HG03039 (cell line): ENCODE measurements at regions not wholly inside any gene's neighbourhood (a gene's known extent, or its start where the extent isn't known, plus 50 kb on each side); places are given as distances from the start of the nearest gene placed in this dataset.

ENCODE experiments used
- ATAC-seq: cut with Tn5 transposase; IDR thresholded peaks from one replicate; pipeline ENCODE4 v1.9.1; 2021; ENCODE audit warnings: mild to moderate bottlenecking, moderate library complexity; ENCODE audit not compliant: unreplicated experiment

DNA sequence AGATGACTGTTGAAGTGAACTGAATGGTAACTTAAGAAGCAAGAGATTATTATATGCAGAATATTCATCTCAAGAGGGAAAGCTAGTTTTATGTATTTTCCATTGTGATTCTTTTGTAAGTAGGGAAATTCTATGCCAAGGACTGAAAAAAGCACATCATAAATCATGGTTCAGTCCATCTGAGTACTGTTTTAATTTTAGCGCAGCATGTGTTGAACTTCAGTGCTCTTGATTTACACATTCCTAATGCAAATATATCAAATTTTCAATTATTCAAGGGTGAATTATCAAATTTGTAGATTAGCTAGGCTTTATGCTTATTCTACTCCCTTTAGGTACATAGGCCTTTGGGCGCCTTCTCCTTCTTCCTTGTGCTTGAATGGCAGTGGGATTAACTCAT lies 50.3 kb upstream of the TCF12 start:
- ATAC-seq: no peak

DNA sequence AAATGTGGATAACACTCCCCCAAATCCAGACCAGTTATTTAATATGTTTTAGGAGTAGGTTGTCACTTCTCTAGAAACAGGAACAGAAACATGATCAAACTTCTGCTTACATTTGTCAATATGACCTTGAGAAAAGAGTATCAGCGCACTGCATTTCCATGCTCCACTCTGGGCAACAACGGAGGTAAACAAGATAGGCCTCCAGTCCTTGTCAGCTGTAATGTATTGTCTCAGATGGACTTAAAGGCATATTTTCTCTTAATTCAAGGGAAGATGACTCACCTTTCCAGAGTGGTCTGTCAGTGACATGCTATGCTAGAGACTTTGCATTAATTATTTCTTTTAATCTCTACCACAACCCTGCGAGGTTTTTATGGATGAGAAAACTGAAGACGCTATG lies 51.6 kb upstream of the TCF12 start:
- ATAC-seq: no peak

DNA sequence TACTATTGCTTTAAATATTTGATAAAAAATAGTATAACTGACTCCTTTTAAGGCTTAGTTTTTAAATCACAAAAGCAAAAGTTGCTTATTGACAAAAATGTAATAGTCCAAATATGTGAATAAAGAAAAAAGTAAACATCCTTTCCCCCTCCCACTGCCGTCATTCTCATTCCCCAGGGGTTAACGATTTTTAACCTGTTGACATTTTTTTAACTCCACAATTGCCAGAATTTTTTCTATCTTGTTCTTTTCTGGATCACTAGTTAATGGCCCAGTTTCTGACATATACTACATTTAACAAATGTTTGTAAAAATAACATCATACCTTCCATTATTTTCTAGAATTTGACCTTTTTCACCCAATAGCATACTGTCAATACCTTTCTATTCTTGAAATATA lies 60.6 kb upstream of the TCF12 start:
- ATAC-seq: no peak

DNA sequence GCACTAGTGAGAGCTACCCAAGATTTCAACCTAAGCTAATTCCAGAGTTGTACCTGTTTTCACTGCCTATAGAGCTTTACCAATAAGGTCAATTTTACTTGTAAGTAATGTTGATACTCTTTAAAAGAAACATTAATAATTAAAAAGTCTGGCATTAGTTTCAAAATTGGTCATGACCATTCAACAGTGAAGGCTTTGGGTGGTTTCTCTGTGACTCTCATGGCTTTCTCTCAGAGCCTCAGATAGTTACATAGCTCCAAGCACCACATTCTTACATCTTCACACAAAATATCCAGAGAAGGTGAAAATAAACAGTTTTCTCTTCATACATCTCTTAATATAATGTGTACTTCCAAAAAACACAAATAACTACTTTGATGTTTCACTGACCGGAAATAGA lies 61.5 kb upstream of the TCF12 start:
- no peak for ATAC-seq

DNA sequence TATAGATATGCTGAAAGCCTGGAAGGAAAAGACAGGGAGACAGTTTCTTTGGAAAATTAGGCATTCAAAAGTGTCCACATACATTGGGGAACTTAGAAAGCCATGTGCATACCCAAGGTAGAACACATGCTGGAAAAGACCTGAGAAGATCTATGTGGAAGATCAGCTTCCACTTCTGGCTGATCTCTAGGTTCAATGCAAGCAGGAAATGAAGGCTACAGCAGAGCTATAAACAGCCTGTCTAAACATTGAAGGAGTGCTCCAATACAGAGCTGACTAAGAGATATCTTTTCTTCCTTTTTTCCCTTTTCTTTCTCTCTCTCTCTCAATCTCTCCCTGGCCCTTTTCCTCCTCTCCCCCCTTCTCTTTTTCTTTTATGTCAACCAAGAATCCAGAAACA lies 73.6 kb upstream of the TCF12 start:
- ATAC-seq: no peak

DNA sequence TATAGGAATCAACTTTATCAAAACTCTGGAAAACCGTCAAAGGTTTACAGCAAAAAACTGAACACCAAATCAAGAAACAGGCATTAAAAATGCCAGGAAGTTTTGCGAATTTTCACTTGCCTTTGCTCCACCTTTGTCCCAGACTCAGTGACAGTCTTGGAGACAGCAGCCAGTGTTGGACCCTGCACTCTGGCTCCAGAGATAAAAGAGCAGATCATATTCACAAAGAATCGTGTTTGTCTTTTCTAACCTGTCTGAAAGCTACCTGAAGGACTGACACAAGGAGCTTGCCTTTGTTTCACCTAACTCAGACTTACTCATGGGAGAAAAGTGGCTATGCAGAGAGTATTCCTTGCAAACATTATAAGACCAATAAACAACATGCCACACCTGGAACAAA lies 74.0 kb upstream of the TCF12 start:
- no peak for ATAC-seq

DNA sequence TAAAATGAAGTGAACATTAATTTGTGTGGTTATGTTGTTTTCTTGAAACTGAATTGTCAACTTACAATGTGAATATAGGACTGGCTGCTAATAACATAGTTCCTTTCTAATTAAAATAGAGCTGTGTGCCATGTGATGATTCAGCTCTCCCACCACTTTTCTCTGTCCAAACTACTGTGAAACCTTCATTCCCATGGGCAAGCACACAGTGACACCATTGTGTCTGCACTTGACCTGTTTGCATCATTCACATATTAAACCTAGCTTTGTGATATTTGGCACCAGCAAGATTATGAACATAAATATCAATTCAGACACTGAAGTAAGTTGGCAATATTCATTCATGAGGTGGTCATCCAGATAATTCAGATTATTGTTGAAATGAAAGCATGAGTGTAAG lies 78.8 kb upstream of the TCF12 start:
- no peak for ATAC-seq

DNA sequence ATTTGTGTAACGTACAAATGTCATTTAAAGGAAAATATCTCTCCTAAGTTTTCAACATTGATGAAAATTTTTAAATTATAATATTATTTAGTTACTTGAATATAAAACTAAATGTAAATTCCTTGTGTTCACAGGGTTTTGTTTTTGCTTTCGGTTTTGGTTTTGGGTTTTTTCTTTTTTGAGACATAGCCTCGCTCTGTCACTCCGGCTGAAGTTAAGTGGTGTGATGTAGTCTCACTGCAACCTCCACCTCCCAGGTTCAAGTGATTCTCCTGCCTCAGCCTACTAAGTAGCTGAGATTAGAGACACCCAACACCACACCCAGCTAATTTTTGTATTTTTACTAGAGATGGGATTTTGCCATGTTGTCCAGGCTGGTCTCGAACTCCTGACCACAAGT lies 79.3 kb upstream of the TCF12 start:
- ATAC-seq: no peak

DNA sequence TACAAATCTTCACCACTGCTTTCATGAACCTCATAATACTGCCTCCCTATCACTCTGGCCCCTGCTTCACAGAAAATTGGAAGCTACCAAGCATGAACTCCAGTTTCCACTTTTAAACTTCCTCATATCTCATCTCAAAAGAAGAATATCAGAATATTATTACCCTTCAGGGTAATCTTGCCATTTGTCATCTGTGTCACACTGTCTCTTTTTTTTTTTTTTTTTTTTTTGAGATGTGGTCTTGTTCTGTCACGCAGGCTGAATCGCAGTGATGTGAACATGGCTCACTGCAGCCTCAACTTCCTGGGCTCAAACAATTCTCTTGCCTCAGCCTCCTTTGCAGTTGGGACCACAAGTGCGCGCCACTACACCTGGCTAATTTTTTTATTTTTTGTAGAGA lies 80.4 kb upstream of the TCF12 start:
- no peak for ATAC-seq

DNA sequence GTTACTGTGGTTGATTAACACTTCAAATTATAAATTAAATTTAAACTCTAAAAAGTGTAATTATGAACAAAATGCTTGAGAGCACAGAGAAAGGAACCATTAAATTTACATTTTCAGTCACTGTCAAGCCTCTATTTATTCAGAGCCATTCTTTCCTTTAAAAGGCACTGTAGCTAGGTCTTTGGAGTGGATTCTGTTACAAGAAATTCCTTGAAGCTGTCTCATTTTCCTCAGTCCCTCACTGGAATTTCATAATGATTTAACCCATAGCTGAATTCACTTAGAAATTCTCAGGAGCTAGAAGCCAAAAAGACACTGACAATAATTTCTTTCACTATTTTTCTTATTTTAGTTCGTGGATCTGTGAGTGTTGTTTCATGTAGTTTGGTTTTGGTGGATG lies 81.2 kb upstream of the TCF12 start:
- no peak for ATAC-seq

DNA sequence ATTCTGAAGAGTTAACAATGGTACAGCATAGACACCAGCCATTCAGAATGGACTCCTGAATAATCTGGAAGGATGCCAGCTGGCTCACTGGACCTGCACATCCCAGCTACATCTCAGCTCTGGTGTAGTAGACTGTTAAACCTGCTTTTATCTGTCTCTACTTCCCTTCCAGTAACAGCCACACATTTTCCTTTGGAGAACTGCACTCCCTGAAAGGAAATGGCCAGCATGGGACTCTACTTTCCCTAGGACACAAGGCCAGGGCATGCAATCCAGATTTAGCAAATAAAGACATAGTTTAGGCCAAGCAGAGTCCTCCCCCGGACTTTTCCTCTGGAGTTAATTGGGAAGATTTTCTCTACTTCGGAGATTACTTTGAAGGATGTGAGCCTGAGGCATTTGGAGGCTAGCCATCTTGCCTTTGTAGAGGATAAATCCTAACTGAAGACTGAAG lies 82.7 kb upstream of the TCF12 start:
- no peak for ATAC-seq

DNA sequence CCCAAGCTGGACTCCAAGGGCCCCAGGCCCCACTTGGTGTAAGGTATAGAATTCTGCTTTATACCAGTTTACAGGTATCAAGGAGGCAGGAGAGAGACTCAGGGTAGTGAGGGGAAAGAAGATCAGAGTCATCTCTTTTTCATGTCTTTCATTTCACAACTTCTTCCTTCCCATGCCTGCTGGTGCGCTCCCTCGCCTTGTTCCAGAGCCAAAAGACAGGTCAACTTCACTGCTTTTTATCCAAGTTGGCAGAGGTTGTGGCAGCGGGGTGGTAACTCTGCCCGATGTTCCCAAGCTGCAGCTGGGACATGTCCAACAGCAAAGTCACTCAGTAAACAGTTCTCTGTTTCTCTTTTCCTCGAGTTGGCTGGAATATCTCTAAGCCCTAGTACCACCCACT lies 86.3 kb upstream of the TCF12 start:
- no peak for ATAC-seq

DNA sequence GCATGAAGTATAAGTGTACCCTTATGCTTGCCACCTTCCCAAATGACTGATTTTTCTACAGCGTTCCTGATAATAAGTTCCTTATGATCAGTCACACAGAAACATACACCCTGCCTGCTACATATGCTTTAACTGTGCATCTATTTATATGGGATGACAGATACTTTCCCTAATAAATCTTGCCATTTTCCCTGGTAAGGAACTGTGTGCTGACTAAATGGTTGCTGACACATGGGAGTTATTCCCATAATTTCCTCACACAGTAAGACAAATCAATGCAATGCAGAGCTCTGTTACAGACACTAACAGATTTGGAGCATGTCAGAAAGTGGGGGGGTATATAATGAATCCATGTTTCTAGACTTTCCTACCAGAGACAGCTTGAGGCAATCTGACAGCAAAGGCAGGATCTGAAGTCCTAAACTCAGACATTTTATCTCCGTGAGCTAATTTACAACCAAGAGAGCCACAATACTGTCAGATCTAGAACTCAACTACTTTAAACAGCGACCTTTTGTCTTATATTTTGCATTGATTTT lies 86.9 kb upstream of the TCF12 start:
- ATAC-seq: no peak

DNA sequence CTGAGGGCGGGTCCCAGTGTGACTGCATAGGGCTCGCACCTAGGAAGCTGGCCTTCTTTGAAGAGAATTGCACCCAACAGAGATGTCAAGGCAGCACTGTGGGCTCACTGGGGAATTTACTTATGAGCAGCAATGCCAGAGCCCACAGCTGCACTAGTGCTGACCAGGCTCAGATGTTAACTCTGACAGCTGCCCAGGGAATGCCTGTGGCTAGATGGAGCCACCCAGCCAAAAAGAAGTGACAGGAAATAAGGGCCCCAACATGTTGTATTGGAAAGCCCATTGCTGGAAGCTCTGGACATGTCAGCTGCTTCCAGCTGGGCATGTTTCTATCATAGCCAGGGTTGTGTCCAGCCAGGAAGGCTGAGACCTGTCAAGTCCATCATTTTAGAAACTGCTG lies 90.9 kb upstream of the ZNF280D start:
- no peak for ATAC-seq

DNA sequence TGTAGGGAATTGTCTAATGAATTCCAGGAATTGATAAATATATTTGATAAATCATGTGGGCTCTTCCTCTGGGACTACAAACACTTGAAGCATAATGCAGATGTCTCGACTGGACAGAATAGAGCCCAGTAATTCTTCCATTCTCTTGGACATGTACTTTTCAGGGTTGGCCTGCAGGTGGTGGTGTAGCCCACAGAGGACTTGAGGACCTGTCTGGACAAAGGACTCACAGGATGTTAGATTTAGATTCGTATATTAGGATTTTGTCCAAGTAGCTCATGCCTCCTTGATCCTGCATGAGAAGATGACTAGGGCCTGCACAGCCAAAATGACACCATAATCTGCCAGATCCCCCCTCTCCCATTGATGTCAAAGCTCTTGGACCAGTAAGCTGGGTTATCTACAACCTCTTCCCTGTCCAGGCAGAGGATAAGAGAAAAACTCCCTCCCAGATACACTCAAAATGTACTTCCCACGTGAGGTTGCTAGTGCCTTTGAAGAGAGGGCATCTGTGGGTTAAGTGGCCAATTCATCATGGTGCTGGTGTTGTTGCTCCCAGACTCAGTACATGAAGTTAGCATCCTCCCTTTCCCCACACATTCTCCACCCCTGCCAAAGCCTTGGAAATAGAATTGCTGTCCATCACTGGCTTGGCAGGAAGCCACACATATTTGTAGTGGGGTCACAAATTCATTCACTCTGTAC lies 88.6 kb upstream of the ZNF280D start:
- ATAC-seq: no peak

DNA sequence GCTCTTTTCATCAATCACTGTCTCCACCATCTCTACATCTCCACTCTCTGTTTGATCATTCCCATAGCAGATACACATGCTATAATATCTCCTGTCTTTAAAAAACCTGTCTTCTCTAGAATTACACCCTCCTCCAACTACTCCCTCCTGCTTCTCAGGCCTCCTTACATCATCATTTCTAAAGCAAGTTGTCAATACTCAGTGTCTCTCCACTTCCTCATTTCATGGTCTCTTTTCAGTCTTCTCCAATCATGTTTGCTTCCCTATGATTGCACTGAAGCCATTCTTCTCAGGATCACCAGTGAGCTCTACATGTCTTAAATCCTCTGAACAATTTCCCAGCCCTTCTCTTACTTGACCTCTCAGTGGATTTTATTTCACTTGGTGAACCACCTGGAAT lies 87.0 kb upstream of the ZNF280D start:
- no peak for ATAC-seq

DNA sequence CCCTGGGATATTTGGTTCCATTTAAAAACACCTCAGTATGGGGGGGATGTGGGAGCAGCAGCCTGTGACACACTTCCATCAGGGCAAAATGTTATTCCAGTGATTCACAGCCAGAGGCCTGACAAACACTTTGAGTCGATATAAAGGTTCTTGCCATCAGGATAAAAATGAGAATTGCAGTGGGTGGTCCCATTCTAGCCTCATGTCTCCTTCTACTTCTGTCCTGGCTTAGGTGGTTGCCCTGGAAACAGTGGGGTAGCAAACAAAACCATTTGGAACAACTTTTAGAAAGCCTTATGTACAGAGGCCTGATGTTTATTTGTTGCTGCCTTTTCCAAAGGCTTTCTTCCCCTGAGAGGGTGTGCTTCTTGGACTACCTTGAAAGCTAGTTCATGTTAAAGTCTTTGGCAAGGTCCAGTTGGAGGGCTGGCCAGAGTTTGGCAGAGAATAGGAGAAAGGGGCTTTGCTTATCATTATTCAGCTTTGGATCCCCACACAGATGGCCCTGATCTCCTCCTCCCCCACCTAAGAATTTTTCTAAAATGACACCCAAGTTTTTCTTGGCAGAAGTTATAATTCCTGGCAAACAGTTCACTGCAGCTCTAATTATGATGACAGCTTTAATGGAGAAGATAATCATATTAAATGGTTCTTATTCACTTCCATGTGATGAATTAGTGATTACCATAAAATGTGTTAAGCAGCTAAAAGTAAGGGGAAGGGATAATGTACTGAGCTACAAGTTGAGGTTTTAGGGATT lies 84.2 kb upstream of the ZNF280D start:
- no peak for ATAC-seq

DNA sequence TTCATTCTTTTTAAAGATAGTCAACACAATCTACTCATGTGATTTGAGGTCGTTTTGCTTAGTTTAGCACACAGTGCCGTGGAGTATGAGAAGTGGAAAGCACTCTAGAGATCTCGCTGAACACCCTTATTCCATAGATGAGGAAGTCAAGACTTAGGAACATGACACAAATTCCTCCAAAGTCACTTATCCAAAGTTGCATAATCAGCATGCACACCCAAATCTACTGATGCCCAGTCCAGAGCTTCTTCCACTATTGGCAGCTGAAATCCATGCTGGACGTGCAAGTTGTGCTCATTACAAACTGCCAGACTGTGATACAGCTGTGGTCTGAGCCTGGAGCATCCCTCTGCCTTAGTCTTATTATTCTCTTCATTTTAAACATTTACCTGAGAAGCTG lies 83.5 kb upstream of the ZNF280D start:
- no peak for ATAC-seq

DNA sequence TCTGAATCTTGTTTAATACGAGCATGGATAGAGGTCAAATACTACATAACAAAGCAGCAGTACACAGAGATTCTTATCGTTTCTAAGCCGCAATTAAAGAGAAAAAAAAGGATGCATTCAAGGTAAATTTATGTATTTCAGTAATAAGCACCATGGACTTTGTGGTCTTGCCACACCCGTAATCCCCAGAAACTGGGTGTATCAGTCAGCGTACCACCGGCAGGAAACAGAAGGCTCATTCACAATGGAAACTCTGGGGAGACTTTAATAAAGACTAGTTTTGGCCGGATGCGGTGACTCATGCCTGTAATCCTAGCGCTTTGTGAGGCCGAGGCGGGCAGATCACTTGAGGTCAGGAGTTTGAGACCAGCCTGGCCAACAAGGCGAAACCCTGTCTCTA lies 81.9 kb upstream of the ZNF280D start:
- no peak for ATAC-seq

DNA sequence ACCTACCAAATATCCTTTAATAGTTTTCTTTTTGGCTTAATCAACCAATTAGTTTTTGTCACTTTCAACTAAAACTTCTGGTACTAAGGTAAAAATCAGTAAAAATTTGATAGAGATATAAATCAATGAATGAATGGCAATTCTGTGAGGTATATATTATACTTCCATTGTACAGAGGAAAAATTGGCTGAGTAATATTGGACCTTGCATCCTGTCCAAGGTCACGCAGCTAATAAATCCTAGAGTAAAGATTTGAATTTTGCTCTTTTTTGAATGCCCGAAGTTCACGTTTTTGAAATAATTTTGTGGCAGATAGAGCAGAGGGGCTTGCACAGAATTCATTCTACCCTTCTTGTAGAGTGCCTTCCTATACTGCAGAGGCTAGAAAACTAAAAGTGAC lies 81.1 kb upstream of the ZNF280D start:
- no peak for ATAC-seq

DNA sequence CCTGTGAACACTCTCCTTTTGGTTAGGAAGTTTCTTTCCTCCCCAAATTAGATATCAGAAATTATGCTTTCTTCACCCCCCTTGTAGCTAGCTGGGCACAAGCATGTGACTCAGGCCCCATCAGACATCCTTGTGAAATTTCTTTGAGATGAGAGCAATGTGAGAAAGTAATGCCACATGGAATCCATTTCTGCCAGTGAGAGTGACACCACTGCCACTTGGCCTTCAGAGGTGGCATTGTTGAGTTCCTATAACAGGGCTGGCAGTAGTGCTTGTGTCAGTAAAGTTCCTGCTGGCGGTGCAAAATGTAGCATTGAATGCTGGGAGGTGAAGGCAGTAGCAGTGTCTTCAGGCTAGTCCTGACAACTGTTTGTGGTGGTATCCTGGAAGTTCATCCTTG lies 80.7 kb upstream of the ZNF280D start:
- ATAC-seq: no peak

DNA sequence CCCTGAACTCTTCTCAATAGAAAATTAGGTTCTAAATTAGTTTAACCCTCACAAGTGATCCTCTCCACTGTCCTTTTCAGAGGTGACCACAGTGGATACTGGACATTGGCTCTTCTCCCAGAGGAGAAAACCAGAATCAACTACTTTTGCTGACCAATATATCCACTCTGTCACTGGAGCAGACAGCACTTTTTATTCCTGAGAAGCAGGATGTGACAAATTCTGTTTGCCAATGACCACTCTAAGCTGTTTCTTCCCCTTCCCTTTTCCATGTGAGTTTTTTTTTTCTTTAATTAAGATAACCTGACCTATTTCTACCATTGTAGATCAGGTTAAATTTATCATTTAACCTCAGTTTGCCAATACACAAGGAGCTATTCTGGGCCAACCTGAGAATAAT lies 79.7 kb upstream of the ZNF280D start:
- no peak for ATAC-seq
